IMR-90 (cell line): ENCODE measurements at regions not wholly inside any gene's neighbourhood (a gene's known extent, or its start where the extent isn't known, plus 50 kb on each side); places are given as distances from the start of the nearest gene placed in this dataset.

Experiments
- ATAC-seq: fragments of 200-7000 bp; cut with Tn5 transposase; 2 replicates; pipeline ENCODE4 v1.9.1; 2020; ENCODE audit warnings: low read depth, mild to moderate bottlenecking, moderate library complexity
- BruUV-seq: library from RNA; stranded (reverse); fragments of 400-500 nt; replicated peaks from 2 replicates; lab custom pipeline; 2021; lab: Mats Ljungman, UMichigan
- CTCF ChIA-PET: fragments of 300-600 bp; formaldehyde crosslinking; extraction: SDS; loops from one replicate; lab custom pipeline; 2021; ENCODE audit warnings: antibody characterized with exemption; lab: Yijun Ruan, JAX
- POLR2A ChIA-PET: fragments of 300-600 bp; sonication (Branson Sonifier 250); formaldehyde crosslinking; loops from one replicate; lab custom pipeline; 2022; ENCODE audit warnings: antibody characterized with exemption; ENCODE audit not compliant: unreplicated experiment; lab: Charles Lee
- DNase-seq: peaks from one replicate; pipeline ENCODE4 v3.0.0; 2013
- H2AFZ ChIP-seq: replicated peaks from 2 replicates; pipeline ENCODE3; 2013; ENCODE audit warnings: low read length, mild to moderate bottlenecking; ENCODE audit not compliant: poor library complexity
- H2AK5ac ChIP-seq: 2 replicates; pipeline ENCODE4 v1.6.1; 2013; ENCODE audit warnings: low read depth, low read length, inconsistent platforms
- H2AK9ac ChIP-seq: replicated peaks from 2 replicates; pipeline ENCODE3; 2013; ENCODE audit warnings: mild to moderate bottlenecking, low read depth, low read length, moderate library complexity; ENCODE audit not compliant: poor library complexity
- H2BK120ac ChIP-seq: 2 replicates; pipeline ENCODE4 v1.6.1; 2013; ENCODE audit warnings: low read depth, low read length, inconsistent platforms
- H2BK15ac ChIP-seq: 3 replicates; pipeline ENCODE4 v1.6.1; 2013; ENCODE audit warnings: low read depth, low read length, inconsistent platforms
- H2BK20ac ChIP-seq: 2 replicates; pipeline ENCODE4 v1.6.1; 2013; ENCODE audit warnings: low read depth, mild to moderate bottlenecking, inconsistent platforms, low read length, moderate library complexity
- H2BK5ac ChIP-seq: 2 replicates; pipeline ENCODE4 v1.6.1; 2013; ENCODE audit warnings: mild to moderate bottlenecking, low read depth, low read length, inconsistent platforms; ENCODE audit not compliant: poor library complexity, severe bottlenecking
- H3K14ac ChIP-seq: replicated peaks from 2 replicates; pipeline ENCODE4 v1.6.1; 2013; ENCODE audit warnings: low read depth, low read length, inconsistent platforms
- H3K18ac ChIP-seq: 2 replicates; pipeline ENCODE4 v1.6.1; 2013; ENCODE audit warnings: low read depth, low read length, control low read depth
- H3K23ac ChIP-seq: 2 replicates; pipeline ENCODE4 v1.6.1; 2013; ENCODE audit warnings: low read depth, low read length, inconsistent platforms
- H3K27ac ChIP-seq: 2 replicates; pipeline ENCODE4 v1.5.1; 2013; ENCODE audit warnings: mild to moderate bottlenecking, control low read depth, low read length; ENCODE audit not compliant: insufficient read depth
- H3K27me3 ChIP-seq: 2 replicates; pipeline ENCODE4 v1.6.1; 2013; ENCODE audit warnings: low read length; ENCODE audit not compliant: control insufficient read depth, insufficient read depth
- H3K36me3 ChIP-seq: 2 replicates; pipeline ENCODE4 v1.6.1; 2013; ENCODE audit warnings: low read length, mixed read lengths; ENCODE audit not compliant: control insufficient read depth, insufficient read depth
- H3K4ac ChIP-seq: 2 replicates; pipeline ENCODE4 v1.6.1; 2013; ENCODE audit warnings: low read depth, low read length, inconsistent platforms
- H3K4me1 ChIP-seq: 2 replicates; pipeline ENCODE4 v1.6.1; 2013; ENCODE audit warnings: low read length, mixed read lengths; ENCODE audit not compliant: control insufficient read depth, insufficient read depth
- H3K4me2 ChIP-seq: 2 replicates; pipeline ENCODE4 v1.6.1; 2013; ENCODE audit warnings: low read depth, mild to moderate bottlenecking, control low read depth, low read length, moderate library complexity
- H3K4me3 ChIP-seq: 2 replicates; pipeline ENCODE4 v1.5.1; 2013; ENCODE audit warnings: low read depth, mild to moderate bottlenecking, control low read depth, low read length, moderate library complexity; ENCODE audit not compliant: insufficient read depth
- H3K56ac ChIP-seq: 2 replicates; pipeline ENCODE4 v1.6.1; 2013; ENCODE audit warnings: low read length, inconsistent platforms; ENCODE audit not compliant: insufficient read depth; ENCODE audit errors: extremely low read depth
- H3K79me1 ChIP-seq, 2 experiments: 2 replicates each; pipeline ENCODE4 v1.6.1; 2013; ENCODE audit warnings: low read length in 2 of 2, inconsistent platforms in 1 of 2, low read depth in 1 of 2
- H3K9ac ChIP-seq: 2 replicates; pipeline ENCODE4 v1.6.1; 2013; ENCODE audit warnings: low read depth, low read length, control low read depth
- H3K9me1 ChIP-seq: 2 replicates; pipeline ENCODE4 v1.6.1; 2013; ENCODE audit warnings: low read length, inconsistent platforms; ENCODE audit not compliant: insufficient read depth
- H3K9me3 ChIP-seq: 2 replicates; pipeline ENCODE4 v1.6.1; 2013; ENCODE audit warnings: low read length; ENCODE audit not compliant: control insufficient read depth, insufficient read depth
- H4K20me1 ChIP-seq: 2 replicates; pipeline ENCODE4 v1.6.1; 2013; ENCODE audit warnings: low read length, inconsistent platforms; ENCODE audit not compliant: insufficient read depth
- H4K5ac ChIP-seq: 2 replicates; pipeline ENCODE4 v1.6.1; 2013; ENCODE audit warnings: mild to moderate bottlenecking, low read depth, low read length, control low read depth
- H4K8ac ChIP-seq, 2 experiments: 2 replicates each; pipeline ENCODE4 v1.6.1; 2013; ENCODE audit warnings: low read depth in 2 of 2, low read length in 2 of 2, control low read depth in 1 of 2, inconsistent platforms in 1 of 2
- H4K91ac ChIP-seq: 2 replicates; pipeline ENCODE4 v1.6.1; 2013; ENCODE audit warnings: low read depth, low read length, inconsistent platforms; ENCODE audit not compliant: insufficient read depth
- BHLHE40 ChIP-seq: fragments of 150-350 bp; IDR thresholded peaks from 2 replicates; pipeline ENCODE4 v1.6.1; 2016; ENCODE audit warnings: mild to moderate bottlenecking, low read depth, low read length
- CEBPB ChIP-seq: IDR thresholded peaks from 2 replicates; pipeline ENCODE4 v1.6.1; 2012; ENCODE audit warnings: low read depth, low read length, improper control_type of control experiment
- CHD1 ChIP-seq: IDR thresholded peaks from 2 replicates; pipeline ENCODE4 v1.6.1; 2012; ENCODE audit warnings: low read depth, low read length, improper control_type of control experiment
- CTCF ChIP-seq: conservative IDR thresholded peaks from 2 replicates; pipeline ENCODE4 v1.5.1; 2012; ENCODE audit warnings: mild to moderate bottlenecking, low read depth, low read length, improper control_type of control experiment
- FOS ChIP-seq: fragments of 150-350 bp; IDR thresholded peaks from 2 replicates; pipeline ENCODE4 v1.6.1; 2016; ENCODE audit warnings: low read depth, low read length
- MAFK ChIP-seq: IDR thresholded peaks from 2 replicates; pipeline ENCODE4 v1.6.1; 2012; ENCODE audit warnings: low read depth, low read length, improper control_type of control experiment
- MAZ ChIP-seq: IDR thresholded peaks from 2 replicates; pipeline ENCODE4 v1.6.1; 2012; ENCODE audit warnings: low read depth, mild to moderate bottlenecking, low read length, improper control_type of control experiment, moderate library complexity, borderline replicate concordance
- NFE2L2 ChIP-seq: fragments of 150-350 bp; IDR thresholded peaks from 2 replicates; pipeline ENCODE4 v1.6.1; 2016; ENCODE audit warnings: low read depth, mild to moderate bottlenecking, low read length
- POLR2A ChIP-seq: IDR thresholded peaks from 2 replicates; pipeline ENCODE4 v1.6.1; 2012; ENCODE audit warnings: mild to moderate bottlenecking, low read depth, low read length
- RAD21 ChIP-seq: IDR thresholded peaks from 2 replicates; pipeline ENCODE4 v1.6.1; 2012; ENCODE audit warnings: low read length, improper control_type of control experiment
- RFX5 ChIP-seq: IDR thresholded peaks from 2 replicates; pipeline ENCODE4 v1.8.0; 2012; ENCODE audit warnings: low read depth, mild to moderate bottlenecking, low read length, moderate library complexity
- USF2 ChIP-seq: fragments of 150-350 bp; IDR thresholded peaks from 2 replicates; pipeline ENCODE4 v1.6.1; 2017; ENCODE audit warnings: mild to moderate bottlenecking, antibody characterized with exemption, low read length, low read depth
- WGBS, 2 experiments: methylation state at CpG; one replicate each; pipeline versions ENCODE4 v1.1.5 to v1.1.7; 2013; ENCODE audit warnings: missing lambda C conversion rate in 2 of 2; ENCODE audit not compliant: insufficient read length in 1 of 2; ENCODE audit errors: extremely low coverage in 2 of 2; 5-methylcytosine and 5-hydroxymethylcytosine counted together
- dilution Hi-C: fragments of 300-500 bp; cut with HindIII; formaldehyde crosslinking; loops from one replicate; pipeline ENCODE4 v1.14.3; 2018; ENCODE audit warnings: low sequenced_read_pairs; ENCODE audit not compliant: unreplicated experiment
- in situ Hi-C: fragments of 300-500 bp; cut with MboI; formaldehyde crosslinking; loops from 3 replicates; pipeline ENCODE4 v1.14.3; 2019; ENCODE audit warnings: low sequenced_read_pairs, inconsistent platforms, mixed read lengths
- intact Hi-C: fragments of 100-400 bp; cut with micrococcal nuclease; formaldehyde crosslinking; loops from 2 replicates; pipeline ENCODE4 v1.10.0; 2022

GRCh38 chr5:161078793-161079192, 226.8 kb upstream of the ATP10B start:
- H2AK5ac ChIP-seq, result no peak overlapping the region
- ChIA-PET POLR2A (no interaction called here), CTCF (no interaction called here)
- H2AFZ ChIP-seq, result no peak overlapping the region
- no peak overlapping the region for H3K4me2 ChIP-seq
- H2BK5ac ChIP-seq, result no peak overlapping the region
- H3K4me1 ChIP-seq, result no peaks in the 10 kb centered on the region
- TF ChIP-seq CEBPB (no peak), POLR2A (no peak), MAZ (no peak), MAFK (no peak), NFE2L2 (no peak), BHLHE40 (no peak), FOS (no peak), RAD21 (no peak), CTCF (no peak), RFX5 (no peak), USF2 (no peak), CHD1 (no peak)
- no peaks in the 10 kb centered on the region for H3K36me3 ChIP-seq
- ATAC-seq (no peak), DNase-seq (no peak)
- no peak overlapping the region for H2AK9ac ChIP-seq
- in situ Hi-C loops, result no loop called here
- no peak overlapping the region for H4K91ac ChIP-seq
- no peak overlapping the region for H3K9ac ChIP-seq
- no peak overlapping the region for H4K8ac ChIP-seq
- H2BK120ac ChIP-seq, result no peak overlapping the region
- no peak overlapping the region for H3K18ac ChIP-seq
- H3K23ac ChIP-seq, result no peak overlapping the region
- H4K20me1 ChIP-seq, result no peaks in the 10 kb centered on the region
- no peaks in the 10 kb centered on the region for H3K79me1 ChIP-seq
- H3K56ac ChIP-seq, result no peak overlapping the region
- H3K9me1 ChIP-seq, result no peaks in the 10 kb centered on the region
- H3K27me3 ChIP-seq, result no peaks in the 10 kb centered on the region
- H2BK15ac ChIP-seq, result no peak overlapping the region
- dilution Hi-C loops, result no loop called here
- WGBS, 2 experiments, result 0% methylated on average over 1 of the region's 4 CpGs; no CpG with 5 or more reads in 1 of the 2 experiments
- 0 out of 2 replicates have a peak, but pooled peaks cover 2% of the 10 kb centered on the region for H3K9me3 ChIP-seq
- H4K5ac ChIP-seq, result no peak overlapping the region
- no TSS peak for BruUV-seq
- no peak overlapping the region for H3K4ac ChIP-seq
- no peak overlapping the region for H3K27ac ChIP-seq
- no peak overlapping the region for H2BK20ac ChIP-seq
- no peak overlapping the region for H3K14ac ChIP-seq
- intact Hi-C loops, result no loop called here
- H3K4me3 ChIP-seq, result no peak overlapping the region
